ENCODE measurements at regions not wholly inside any gene's neighbourhood (a gene's known extent, or its start where the extent isn't known, plus 50 kb on each side); places are given as distances from the start of the nearest gene placed in this dataset.

- TF ChIP-seq, protein P1, sequence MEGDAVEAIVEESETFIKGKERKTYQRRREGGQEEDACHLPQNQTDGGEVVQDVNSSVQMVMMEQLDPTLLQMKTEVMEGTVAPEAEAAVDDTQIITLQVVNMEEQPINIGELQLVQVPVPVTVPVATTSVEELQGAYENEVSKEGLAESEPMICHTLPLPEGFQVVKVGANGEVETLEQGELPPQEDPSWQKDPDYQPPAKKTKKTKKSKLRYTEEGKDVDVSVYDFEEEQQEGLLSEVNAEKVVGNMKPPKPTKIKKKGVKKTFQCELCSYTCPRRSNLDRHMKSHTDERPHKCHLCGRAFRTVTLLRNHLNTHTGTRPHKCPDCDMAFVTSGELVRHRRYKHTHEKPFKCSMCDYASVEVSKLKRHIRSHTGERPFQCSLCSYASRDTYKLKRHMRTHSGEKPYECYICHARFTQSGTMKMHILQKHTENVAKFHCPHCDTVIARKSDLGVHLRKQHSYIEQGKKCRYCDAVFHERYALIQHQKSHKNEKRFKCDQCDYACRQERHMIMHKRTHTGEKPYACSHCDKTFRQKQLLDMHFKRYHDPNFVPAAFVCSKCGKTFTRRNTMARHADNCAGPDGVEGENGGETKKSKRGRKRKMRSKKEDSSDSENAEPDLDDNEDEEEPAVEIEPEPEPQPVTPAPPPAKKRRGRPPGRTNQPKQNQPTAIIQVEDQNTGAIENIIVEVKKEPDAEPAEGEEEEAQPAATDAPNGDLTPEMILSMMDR (IDR thresholded peaks at IDR 0.05; ENCODE audit: low read depth, low read length): no peak
- DNase-seq (ENCODE audit: low read depth in 2 of 2): no peak
- H3K4me3 ChIP-seq (replicated peaks in 1 of 2; ENCODE audit: low read depth in 2 of 2, low read length in 2 of 2): no peak overlapping the region
Measured at GRCh38 chr4:123706973-123707372, 310.4 kb downstream of the SPRY1 start.

GRCh38 chr4:123708902-123709301 lies 312.3 kb downstream of the SPRY1 start:
- TF ChIP-seq, protein P1 (IDR thresholded peaks at IDR 0.05; ENCODE audit: low read depth, low read length): no peak
- H3K4me3 ChIP-seq (replicated peaks in 1 of 2; ENCODE audit: low read depth in 2 of 2, low read length in 2 of 2): no peak overlapping the region
- no peak for DNase-seq (ENCODE audit: low read depth in 2 of 2)

- no peak overlapping the region for H3K4me3 ChIP-seq (replicated peaks in 1 of 2; ENCODE audit: low read depth in 2 of 2, low read length in 2 of 2)
- TF ChIP-seq, protein P1 (IDR thresholded peaks at IDR 0.05; ENCODE audit: low read depth, low read length): no peak
- peak in 1 of 2 donors; percentile 29 for DNase-seq (ENCODE audit: low read depth in 2 of 2)
Measured at GRCh38 chr4:123709336-123709735, 312.7 kb downstream of the SPRY1 start.

DNA sequence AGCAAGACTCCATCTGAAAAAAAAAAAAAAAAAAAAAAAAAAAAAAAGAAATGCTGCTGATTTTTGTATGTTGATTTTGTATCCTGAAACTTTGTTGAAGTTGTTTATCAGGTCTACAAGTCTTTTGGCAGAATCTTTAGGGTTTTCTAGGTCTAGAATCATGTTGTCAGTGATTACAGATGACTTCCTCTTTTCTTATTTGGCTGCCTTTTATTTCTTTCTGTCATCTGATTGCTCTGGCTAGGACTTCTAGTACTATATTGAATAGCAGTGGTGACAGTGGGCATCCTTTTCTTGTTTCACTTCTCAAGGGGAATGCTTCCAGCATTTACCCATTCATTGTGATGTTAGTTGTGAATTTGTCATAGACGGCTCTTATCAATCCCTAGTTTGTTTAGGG lies 334.4 kb downstream of the SPRY1 start:
- no peak for DNase-seq (ENCODE audit: low read depth in 2 of 2)
- TF ChIP-seq, protein P1 (IDR thresholded peaks at IDR 0.05; ENCODE audit: low read depth, low read length): no peak
- no peak overlapping the region for H3K4me3 ChIP-seq (replicated peaks in 1 of 2; ENCODE audit: low read depth in 2 of 2, low read length in 2 of 2)

DNA sequence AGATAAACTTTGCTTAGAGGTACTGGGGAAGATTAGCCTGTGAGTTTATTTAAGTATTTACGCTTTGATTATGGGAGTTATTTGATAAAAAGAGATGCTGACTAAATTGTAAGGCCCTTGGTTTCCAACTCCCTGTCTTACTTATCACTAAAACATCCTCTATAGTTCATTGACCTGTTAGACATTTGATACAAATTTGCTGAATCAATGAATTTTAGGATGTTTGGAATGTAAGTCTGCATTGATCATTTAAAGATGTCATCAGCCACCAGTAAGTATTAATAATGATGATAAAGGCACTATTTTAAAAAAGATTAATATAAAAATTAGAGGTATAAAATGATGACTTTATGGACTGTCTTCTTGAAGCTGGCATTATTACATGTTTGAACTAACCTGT lies 340.6 kb downstream of the SPRY1 start:
- TF ChIP-seq, protein P1 (IDR thresholded peaks at IDR 0.05; ENCODE audit: low read depth, low read length): no peak
- DNase-seq (ENCODE audit: low read depth in 2 of 2): no peak
- no peak overlapping the region for H3K4me3 ChIP-seq (replicated peaks in 1 of 2; ENCODE audit: low read depth in 2 of 2, low read length in 2 of 2)

GRCh38 chr4:123739806-123740205 lies 343.2 kb downstream of the SPRY1 start:
- TF ChIP-seq, protein P1 (IDR thresholded peaks at IDR 0.05; ENCODE audit: low read depth, low read length): no peak
- no peak overlapping the region for H3K4me3 ChIP-seq (replicated peaks in 1 of 2; ENCODE audit: low read depth in 2 of 2, low read length in 2 of 2)
- no peak for DNase-seq (ENCODE audit: low read depth in 2 of 2)

GRCh38 chr4:123740236-123740635 lies 343.6 kb downstream of the SPRY1 start:
- peak in 1 of 2 donors; percentile 22 for DNase-seq (ENCODE audit: low read depth in 2 of 2)
- TF ChIP-seq, protein P1 (IDR thresholded peaks at IDR 0.05; ENCODE audit: low read depth, low read length): no peak
- no peak overlapping the region for H3K4me3 ChIP-seq (replicated peaks in 1 of 2; ENCODE audit: low read depth in 2 of 2, low read length in 2 of 2)
